Ovary (tissue), 3 donors: ENCODE measurements at regions not wholly inside any gene's neighbourhood (a gene's known extent, or its start where the extent isn't known, plus 50 kb on each side); places are given as distances from the start of the nearest gene placed in this dataset.

Source experiments
- EP300 ChIP-seq: sonication (generic); formaldehyde crosslinking; IDR thresholded peaks from one replicate; pipeline ENCODE4 v1.6.1; 2017; ENCODE audit warnings: antibody characterized with exemption
- POLR2A ChIP-seq: fragments of 450-650 bp; IDR thresholded peaks from one replicate; pipeline ENCODE4 v1.6.1; 2017; ENCODE audit warnings: antibody characterized with exemption, mild to moderate bottlenecking, moderate library complexity
- TF ChIP-seq, protein P1 (sequence below), 3 donors: fragments of 450-650 bp in 2 of 3; fragments of 200-600 bp in 1 of 3; IDR thresholded peaks; one replicate each; pipeline versions ENCODE4 v1.5.1 to v1.8.0; 2016 to 2022; ENCODE audit warnings: antibody characterized with exemption in 3 of 3, mild to moderate bottlenecking in 1 of 3
- donor health status: DM: no; HTN: no; CAD: no.

DNA sequence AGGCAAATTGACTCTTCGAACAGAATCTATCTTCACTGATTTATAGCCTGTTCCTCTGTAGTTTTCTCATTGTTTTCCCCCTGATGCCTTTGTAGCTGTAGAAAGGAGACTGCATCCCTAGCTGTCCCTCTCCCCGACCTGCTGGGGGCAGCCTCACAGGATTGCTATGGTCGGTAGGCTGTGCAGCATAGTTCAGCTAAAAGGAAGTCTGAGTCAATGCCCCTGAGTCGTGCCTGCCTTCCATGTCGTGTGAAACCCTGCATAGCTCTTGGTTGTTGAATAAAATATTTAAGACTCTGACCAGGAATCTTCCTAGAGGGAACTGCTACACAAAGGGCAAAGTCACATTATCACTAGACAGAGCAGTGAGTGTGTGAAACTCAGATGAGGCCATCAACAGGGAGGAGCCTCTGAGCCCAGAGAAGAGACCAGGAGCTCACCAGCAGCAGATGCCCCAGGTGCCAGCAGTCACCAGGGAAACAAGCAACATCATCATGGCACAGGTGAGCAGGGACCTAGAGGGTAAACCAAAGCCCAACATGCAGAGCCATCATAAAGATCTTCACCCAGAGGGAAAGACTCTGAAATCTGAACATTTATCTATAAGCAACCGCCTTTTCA, 108.4 kb upstream of the NBEA start:
- TF ChIP-seq, protein P1, sequence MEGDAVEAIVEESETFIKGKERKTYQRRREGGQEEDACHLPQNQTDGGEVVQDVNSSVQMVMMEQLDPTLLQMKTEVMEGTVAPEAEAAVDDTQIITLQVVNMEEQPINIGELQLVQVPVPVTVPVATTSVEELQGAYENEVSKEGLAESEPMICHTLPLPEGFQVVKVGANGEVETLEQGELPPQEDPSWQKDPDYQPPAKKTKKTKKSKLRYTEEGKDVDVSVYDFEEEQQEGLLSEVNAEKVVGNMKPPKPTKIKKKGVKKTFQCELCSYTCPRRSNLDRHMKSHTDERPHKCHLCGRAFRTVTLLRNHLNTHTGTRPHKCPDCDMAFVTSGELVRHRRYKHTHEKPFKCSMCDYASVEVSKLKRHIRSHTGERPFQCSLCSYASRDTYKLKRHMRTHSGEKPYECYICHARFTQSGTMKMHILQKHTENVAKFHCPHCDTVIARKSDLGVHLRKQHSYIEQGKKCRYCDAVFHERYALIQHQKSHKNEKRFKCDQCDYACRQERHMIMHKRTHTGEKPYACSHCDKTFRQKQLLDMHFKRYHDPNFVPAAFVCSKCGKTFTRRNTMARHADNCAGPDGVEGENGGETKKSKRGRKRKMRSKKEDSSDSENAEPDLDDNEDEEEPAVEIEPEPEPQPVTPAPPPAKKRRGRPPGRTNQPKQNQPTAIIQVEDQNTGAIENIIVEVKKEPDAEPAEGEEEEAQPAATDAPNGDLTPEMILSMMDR (IDR thresholded peaks at IDR 0.05) = no peak
- TF ChIP-seq POLR2A = no peak
- TF ChIP-seq EP300 = no peak
